ENCODE measurements at regions not wholly inside any gene's neighbourhood (a gene's known extent, or its start where the extent isn't known, plus 50 kb on each side); places are given as distances from the start of the nearest gene placed in this dataset.

- no peak for TF ChIP-seq YY1 (IDR thresholded peaks at IDR 0.05; ENCODE audit: insufficient read depth, insufficient read length)
- no peak for TF ChIP-seq ZNF274 (IDR thresholded peaks at IDR 0.05; ENCODE audit: low read depth, low read length)
Measured at GRCh38 chr6:114564302-114564933, 221.6 kb upstream of the HS3ST5 start.
